ENCODE measurements at regions not wholly inside any gene's neighbourhood (a gene's known extent, or its start where the extent isn't known, plus 50 kb on each side); places are given as distances from the start of the nearest gene placed in this dataset.

DNA sequence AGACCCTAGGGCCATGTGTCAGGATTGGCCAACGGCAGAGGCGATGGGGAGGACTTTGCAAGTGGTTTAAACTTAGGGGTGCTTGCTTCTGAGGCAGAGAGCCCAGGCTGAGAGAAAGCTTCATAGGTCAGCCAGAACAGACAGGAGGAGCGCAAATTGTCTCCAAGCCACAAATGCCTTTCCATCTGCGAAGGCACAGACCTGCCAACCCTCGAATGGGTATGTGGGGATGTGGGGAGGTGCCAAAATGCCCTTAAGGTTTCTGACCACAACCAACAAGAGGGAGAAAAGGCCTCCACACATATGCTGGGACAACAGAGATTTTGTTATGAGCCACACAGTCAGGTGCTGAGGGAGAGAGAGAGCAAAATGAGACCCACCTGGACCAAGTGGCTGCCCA, 283.6 kb downstream of the CYP26B1 start:
- no peak for DNase-seq (ENCODE audit: low read depth)

DNA sequence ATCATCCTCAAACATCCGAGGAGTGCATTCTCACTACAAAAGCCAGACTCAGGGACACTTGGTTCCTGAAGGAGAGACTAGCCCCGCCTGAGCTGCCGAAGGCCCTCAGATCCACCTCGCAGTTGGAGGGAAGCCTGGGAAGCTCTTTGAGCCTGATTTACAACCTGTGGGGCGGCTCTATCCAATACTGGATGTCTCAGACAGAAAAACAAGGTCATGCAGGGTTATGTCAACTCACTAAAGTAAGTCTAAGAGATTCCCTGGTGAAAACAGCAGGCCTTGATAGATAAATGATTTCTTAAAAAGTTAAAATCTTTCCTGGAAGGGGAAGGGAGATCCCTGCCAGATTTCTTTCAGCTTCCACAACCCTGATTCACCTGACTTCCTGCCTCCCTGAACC, 284.3 kb downstream of the CYP26B1 start:
- no peak for DNase-seq (ENCODE audit: low read depth)

DNA sequence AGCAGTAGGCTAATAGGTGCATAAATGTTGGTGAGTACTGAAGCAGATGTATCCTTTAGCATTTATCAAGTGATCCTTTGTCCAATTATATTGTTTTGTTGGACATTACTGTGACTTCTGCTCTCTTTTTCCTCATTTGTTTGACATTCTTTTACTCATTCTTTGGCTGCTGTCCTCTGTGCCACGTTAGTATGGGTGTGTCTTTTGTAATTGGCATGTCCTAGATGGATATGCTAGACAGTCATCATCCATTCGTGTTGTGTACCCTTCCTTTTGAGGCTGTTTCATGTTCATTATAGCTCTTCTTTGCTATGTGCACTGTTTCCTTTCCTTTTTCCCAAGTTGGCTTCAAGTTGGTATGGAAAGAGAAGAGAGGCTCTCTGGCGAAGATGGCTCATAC, 284.7 kb downstream of the CYP26B1 start:
- no peak for DNase-seq (ENCODE audit: low read depth)

DNA sequence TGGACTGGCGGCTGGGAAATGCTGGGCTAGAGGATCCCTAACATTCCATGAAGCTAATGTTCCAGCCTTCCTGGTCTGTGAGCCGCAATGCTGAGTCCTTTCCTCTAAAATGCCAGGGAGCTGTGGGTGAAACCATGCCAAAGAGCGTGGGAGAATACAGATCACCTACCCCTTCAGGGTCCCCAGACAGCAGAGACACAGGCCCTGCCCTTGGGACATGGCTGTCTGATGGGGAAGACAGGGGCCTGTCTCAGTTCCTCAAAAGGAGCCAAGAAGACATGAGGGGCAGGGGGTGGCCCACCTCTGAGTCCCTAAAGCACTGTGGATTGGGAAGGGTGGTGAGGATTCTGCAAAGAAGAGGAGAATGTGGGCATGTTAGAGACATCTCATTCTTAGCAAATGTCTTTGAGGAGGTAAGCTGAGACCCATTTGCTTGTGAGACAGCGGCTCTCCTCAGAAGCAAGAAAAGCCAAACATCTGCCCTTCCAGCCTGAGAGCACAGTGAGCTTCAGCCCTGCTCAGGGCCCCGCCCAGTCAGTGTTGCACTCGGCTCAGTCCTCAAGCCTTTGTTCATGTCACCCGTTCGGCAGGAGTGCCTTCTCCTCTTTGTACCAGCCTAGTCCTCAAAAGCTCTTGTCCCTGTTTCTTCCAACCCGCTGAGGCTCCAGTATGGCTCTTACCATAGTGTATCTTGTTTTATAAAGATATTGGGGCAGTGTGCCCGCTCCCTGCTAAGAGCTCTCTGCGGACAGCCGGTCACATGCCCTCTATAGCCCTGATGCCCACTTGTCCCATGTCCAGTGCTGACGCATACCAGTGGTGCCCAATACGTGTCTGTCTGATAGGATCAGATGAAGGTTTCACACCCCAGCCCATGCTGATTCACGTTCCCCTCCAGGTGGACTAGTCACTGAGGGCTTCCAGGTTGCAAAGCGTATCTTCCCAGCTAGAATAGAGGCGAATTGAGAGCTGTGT, 286.2 kb downstream of the CYP26B1 start:
- DNase-seq (ENCODE audit: low read depth): no peak

DNA sequence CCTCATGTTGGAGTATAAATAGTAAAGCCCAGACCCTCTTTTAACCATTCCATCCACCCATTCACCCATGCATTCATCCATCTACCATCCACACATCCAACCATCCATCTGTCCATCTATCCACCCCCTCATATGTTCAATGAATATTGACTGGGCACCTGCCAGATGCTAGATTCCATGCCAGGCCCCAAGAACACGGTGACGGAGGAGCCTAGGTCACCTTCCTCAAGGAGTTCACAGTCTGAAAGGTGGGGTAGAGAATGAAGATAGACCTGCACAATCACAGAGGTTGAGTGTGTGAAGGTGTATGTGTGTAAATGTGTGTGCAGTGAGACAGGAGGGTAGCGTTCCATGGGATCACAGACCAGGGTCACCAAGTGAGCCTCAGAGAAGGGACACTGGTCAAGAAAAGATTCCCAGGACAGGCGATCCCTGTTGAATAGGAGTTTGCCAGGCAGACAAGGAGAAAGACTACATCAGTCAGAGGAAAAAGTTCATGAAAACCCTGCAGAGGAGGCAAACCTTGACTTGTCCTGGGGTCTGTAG, 287.2 kb downstream of the CYP26B1 start:
- no peak for DNase-seq (ENCODE audit: low read depth)

DNA sequence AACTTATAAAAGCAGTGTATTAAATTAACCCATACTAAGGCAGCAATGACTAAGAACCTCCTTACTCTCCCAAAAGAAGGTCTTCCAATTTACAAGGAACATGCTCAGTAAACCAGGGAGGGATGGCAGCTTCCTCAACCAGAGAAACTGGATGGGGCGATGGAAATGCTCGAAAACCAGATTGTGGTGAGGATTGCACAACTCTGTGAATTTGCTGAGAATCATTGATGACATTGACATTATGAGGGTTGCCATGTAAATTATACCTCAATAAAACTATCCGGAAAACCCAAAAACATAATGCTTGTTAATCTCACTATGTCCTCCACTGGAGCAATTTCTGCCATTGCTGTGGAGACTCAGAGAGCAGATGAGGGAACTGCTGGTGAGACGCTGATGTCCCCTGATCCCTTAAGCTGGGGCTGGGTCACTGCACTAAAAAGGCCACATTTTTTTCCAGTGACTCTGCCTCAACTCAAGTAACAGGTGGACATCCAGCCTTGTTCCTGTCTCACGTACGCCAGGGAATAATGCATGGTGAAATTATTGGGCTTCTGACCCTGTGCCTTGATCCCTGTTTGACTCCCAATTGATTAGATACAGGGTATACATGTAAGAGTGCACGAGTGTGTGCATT, 288.3 kb downstream of the CYP26B1 start:
- no peak for DNase-seq (ENCODE audit: low read depth)

DNA sequence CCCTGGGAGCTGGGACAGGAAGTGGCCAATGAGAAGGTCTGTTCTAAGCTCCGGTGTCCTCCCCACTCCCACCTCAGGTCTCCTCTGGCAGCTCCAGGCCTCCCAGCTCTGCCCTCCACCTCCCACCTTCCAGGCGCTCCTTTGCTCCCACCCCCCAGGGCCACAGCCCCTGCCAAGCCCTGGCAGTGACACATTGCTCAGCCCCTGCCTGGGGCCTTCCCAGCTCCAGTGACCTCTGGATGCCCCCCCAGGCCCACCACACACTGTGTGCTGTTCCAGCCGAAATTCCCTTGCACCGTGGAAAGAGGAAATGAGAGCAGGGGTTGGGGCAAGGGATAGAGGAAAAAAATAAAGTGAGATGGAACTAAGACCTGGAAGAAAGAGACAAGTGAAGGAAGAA, 289.6 kb downstream of the CYP26B1 start:
- DNase-seq (ENCODE audit: low read depth): no peak

DNA sequence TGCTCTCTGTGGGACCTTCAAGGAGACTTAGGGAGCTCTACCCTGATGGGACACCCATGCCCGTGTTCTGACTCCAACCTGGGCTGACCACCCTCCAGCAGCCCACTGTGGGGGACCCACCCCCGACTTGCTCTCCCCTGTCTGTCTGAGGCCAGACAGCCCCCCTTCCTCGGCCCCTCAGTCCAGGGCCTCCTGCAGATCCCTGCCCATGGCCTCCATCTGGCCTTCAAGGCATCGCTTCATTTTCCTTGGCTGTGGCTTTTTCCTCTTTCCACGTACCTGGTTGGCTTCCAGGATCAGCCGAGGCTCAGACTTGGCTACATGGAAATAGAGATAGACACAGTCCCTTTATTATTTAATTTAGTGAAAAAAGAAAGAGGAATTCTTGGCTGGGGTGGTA, 290.0 kb downstream of the CYP26B1 start:
- DNase-seq (ENCODE audit: low read depth): no peak

DNA sequence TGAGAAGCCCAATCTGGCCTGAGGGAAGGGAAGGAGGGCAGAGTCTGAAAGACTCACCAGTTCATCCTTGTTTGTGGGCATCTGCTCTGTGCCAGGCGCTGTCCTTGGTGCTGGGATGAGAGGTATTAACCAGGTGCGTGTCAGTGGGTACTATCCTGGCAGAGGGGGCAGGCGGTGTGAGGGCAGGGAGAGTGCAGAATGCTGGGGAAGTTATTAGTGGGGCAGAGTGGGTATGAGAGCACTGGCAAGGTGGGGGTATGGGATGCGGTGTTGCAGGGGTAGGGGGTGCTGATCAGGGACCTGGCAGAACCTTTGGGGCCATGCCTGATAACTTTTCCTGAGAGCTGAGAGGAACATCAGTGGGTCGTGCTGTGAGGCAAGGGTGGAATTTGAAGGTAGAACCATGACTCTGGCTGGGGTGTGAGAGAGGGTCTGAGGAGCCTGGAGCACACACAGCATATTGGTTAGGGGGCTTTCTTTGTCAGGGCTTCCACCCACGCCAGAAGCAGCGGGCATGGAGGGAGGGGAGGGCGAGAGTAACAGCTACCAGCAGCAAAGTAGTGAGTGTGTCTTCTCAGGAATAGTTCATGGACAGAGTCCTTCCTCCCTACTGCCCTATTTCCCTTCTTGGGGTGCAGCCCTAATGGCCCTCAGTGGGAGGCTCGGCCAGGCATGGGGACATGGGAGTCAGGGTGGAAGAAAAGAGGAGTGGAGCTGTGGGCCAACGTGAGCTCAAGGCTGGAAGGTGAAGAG, 290.7 kb downstream of the CYP26B1 start:
- DNase-seq (ENCODE audit: low read depth): no peak

DNA sequence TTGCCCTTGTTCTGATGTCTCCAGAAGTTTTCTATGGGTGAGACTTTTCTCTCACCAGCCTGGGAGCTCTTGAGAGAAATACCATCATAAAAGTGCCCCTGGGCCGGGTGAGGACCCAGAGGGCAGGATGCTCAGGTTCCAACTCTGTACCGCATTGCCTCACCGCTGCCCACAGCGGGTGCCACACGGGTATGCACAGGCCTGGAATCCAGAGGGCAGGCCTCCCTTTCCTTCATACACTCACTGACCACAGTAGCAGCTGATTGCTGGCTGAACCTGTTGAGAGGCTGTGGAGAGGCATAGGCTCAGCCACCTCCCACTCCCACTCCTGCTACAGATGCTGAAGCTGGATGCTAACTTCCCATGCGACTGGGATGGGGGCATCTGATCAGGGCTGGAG, 293.8 kb downstream of the CYP26B1 start:
- no peak for DNase-seq (ENCODE audit: low read depth)

DNA sequence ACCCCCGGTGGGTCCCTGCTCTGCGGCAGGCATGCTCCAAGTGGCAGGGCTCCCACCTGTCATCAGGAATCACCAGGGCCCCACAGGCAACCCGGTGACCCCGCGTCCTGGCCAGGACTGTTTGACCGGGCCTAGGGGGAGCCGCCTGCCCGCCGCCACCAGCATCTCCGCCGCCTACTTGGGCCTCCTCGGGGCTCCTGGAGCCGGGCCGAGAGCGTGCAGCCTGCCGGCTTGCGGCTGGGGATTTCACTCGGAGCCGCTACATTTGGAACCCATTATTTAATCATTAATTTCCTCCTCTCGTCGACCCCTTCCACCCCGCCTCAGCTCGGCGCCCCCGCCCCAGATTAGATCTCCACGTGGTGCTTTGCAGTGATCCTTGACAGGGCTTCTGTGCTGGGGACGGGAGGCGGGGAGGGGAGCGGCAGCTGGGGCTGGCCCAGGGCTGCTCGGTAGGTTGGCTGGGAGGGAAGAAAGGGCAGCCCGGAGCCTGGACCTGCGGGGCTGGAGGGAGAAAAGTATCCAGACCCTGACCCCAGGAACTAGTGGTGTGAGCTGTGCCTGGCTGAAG, 295.4 kb downstream of the CYP26B1 start:
- DNase-seq (ENCODE audit: low read depth): no peak

DNA sequence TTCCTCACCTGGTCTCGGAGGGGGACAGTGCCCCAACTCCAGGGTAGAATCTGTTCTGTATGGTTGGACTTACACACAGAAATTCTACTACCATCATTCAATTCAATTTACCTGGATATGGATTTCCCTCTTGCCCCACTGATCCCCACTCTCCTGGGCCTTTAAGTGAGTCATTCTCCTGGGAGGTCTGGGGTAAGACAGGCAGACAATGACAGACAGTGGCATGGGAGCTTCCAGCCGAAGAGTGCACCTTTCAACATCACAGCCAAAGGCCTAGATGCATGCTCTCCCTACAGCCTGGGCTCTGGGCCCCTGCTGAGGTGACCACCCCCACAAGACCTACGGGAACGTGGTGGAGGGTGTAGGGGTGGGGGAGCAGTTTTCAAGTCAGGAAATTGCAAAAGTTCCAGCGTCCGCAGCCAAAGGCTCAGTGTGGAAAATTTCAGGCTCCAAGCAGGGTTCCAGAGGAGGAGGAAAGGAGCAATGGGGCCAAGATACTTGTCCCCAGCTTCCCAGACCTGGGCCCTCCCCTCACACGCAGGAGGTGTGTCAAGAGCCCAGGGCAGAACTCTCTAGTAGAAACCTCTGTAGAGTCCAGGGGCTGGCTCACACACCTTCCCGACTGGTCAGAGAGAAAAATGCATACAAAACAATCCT, 296.4 kb downstream of the CYP26B1 start:
- DNase-seq (ENCODE audit: low read depth): no peak

DNA sequence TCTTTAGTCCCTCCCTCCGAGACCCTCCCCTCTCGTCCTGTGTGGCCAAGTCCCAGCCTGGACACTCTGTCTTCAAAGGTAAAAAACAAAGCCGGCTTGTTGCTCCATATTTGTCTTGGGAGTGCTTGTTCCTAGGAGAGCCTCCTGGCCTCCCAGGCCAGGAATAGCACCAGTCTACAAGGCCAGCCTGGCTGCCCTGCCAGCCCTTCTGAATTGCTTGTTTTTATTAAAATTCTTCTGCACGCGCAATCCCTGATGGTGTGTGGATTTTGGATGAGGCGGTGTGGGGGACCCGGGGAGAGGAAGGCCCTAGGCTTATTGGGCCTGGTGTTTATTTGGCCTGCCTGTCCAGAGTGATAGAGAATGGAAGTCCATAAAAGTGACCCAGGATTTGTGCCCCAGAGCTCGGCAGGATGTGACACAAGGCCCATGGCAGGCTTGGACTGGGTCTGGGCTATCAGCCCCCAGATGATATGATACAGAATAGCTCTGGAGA, 297.3 kb downstream of the CYP26B1 start:
- DNase-seq (ENCODE audit: low read depth): no peak

DNA sequence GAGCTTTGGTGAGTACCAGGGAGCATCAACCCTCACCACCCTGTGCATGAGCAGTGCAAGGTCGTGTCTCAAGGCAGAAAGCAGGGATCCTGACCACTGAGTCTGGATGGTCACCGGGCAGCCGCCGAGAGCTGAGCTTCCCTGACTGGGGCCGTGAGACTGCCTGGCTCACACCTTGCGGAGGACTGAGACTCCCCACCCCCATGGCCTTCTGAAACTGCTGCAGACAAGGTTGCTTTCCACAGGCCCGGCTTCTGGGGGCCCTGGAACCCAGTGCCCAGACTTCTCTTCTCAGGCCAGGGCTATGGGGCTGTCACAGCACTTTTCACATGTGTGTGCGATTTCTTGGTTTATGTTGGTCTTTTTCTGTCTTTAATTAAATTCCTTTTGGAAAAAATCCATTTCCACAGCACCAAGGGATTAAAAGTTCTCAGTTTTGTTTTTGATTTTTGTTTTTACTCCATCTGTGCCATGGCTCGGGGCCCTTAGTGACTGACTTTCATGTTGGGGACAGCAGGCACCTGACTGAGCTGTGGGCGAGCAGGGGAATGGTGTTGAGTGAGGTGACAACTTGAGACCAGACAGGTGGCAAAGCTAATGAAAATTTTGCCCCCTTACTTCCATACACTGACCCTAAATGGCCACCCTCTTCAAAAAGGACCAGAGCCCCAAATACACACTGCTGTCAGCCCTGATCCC, 297.9 kb downstream of the CYP26B1 start:
- no peak for DNase-seq (ENCODE audit: low read depth)

DNA sequence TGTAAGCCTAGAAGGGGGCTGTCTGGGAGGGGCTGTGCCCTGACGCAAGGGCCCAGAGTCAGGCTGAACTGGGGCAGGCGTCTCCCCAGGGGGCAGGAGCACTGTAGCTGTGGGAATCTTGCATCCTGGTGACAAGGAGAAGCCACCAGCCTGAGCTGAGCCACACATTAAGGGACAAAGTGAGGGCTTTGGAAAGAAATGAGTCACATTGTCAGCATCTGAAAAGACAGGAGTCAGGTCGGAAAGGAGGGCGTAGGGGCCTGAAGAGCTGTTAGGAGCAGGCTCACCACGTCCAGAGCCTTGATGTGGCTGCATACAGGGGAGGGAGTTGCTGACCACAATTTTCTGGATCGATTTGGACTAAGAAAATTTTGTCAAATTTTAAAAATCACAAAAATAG, 298.6 kb downstream of the CYP26B1 start:
- DNase-seq (ENCODE audit: low read depth): no peak

DNA sequence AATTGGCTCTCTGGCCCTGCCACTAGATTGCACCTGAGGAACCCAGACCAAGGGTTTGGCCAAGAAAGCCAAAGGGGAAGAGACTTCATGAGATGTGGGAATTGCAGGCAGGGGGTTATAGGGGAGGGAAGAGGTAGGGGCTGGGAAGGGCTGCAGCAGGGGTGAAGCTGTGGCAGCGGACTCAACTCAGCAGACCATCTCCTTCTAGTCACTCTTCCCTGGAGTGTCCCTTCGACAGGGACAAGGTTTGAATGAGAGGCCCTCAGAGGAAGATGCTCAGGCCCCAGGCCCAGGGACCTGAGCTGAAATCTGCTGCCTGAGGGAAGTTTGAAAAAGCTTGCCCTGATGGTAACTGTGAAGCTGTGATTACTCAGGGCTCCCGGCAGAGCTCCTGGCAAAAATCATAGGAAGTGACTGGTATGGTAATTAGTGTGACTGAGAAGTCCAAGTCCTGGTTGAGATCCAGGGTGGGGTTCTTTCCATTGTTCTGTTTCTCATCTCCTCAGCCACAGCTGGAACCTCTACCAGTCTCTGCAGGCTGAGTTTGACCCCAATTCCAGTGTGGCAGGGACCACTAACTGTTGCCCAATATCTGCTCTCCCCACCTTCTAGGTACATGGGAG, 300.9 kb downstream of the CYP26B1 start:
- DNase-seq (ENCODE audit: low read depth): no peak

DNA sequence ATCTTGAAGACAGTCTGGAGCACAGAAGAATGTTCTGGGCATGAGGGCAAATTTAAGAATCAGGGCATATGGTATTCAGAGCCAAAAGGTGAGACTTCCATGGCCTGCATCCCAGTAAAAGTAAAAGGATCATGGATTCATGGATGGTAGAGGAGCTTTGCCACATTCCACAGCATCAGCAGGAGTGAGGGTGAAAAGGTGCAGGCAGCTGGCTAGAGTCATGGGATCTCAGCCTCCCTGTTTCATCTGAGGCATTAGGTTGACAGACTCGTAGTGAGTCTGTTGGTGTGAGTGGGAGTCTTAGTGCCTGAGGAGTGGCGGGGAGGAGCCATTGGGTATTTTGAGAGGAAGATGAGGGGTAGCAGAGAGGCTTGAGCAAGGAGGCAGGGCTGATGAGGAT, 301.6 kb downstream of the CYP26B1 start:
- DNase-seq (ENCODE audit: low read depth): no peak

DNA sequence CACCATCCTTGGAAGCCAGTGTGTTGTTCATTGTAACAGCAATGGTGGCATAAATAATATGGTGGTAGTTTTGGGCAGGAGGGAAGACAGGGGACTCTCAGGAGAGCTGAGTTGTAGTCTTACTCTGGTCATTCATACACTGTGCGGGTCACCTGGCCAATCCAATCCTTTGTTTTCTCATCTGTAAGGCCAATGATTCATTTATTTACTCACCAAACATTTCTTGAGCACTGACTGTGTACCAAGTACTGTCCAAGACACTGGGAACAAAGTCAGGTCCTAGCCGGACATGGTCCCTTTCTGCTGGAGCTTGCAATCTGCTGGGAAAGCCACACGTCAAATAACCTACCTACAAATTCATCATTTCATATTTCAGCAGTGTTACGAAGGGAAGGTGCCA, 302.7 kb downstream of the CYP26B1 start:
- no peak for DNase-seq (ENCODE audit: low read depth)

DNA sequence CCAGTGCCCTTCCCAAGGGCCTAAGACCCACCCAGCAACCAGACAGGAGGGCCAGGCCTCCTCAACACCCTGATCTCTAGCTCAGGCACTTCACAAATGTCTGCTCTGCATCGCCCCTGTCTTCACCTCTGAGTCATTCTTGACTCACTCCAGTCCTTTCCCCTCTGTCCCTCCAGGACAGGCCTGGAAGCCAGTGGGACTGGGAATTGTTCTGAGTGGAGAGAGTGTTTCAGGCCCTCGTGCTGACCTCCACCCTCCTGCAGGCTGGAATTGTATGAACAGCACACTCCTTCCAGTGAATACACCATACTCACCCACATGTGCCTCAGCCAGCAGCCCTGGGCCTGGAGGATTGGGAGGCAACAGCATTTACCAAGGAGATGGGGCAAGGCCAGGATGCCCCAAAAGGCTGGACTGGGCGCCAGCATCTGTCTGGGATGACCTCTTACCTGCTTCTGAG, 304.2 kb downstream of the CYP26B1 start:
- no peak for DNase-seq (ENCODE audit: low read depth)

DNA sequence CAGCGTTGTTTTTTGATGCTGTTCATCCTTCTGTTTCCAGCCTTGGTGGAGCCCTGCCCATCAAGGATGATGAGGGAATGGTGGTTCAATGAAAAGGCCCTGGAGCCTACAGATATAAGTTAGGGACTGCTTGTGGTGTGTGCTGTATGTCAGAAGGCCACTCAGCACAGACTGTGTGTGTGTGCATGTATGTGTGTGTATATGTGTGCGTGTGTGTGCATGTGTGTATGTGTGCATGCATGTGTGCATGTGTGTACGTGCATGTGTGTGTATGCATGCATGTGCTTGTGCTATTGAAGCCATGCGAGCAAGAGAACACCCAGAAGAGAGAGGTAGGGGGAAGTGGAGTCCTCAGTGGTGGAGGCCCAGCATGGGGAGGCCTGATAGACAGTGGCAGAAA, 304.9 kb downstream of the CYP26B1 start:
- no peak for DNase-seq (ENCODE audit: low read depth)
